HCT116 (cell line): ENCODE measurements at regions not wholly inside any gene's neighbourhood (a gene's known extent, or its start where the extent isn't known, plus 50 kb on each side); places are given as distances from the start of the nearest gene placed in this dataset.
A peak's percentile ranks its signal among the peaks of the same experiment; 100 is the strongest.

ENCODE experiments used
- CEBPB ChIP-seq: IDR thresholded peaks from 2 replicates; pipeline ENCODE4 v1.6.1; 2012; ENCODE audit warnings: low read depth
- CTCF ChIP-seq, 3 experiments: fragments of 200-600 bp in 1 of 3; sonication (generic) in 1 of 3; IDR thresholded peaks in 2 of 3; conservative IDR thresholded peaks in 1 of 3; 2 replicates each; pipeline ENCODE4 v1.5.1; 2012 to 2017; ENCODE audit warnings: low read depth in 2 of 3, low read length in 2 of 3, antibody characterized with exemption in 1 of 3, borderline replicate concordance in 1 of 3, control low read depth in 1 of 3, mild to moderate bottlenecking in 1 of 3, mixed read lengths in 1 of 3, mixed run types in 1 of 3, moderate library complexity in 1 of 3; ENCODE audit not compliant: insufficient read depth in 1 of 3
- ELF1 ChIP-seq: IDR thresholded peaks from 2 replicates; pipeline ENCODE4 v1.6.1; 2012; ENCODE audit warnings: low read depth, borderline replicate concordance
- EZH2 ChIP-seq: fragments of 200-600 bp; sonication (generic); IDR thresholded peaks from 2 replicates; pipeline ENCODE4 v1.6.1; 2017; ENCODE audit warnings: antibody characterized with exemption, mixed run types
- POLR2A ChIP-seq: IDR thresholded peaks from 2 replicates; pipeline ENCODE4 v1.7.0; 2011; ENCODE audit warnings: borderline replicate concordance; ENCODE audit not compliant: insufficient read depth, insufficient read length; ENCODE audit errors: extremely low read depth
- POLR2AphosphoS5 ChIP-seq: IDR thresholded peaks from 2 replicates; pipeline ENCODE4 v1.6.1; 2011; ENCODE audit warnings: mild to moderate bottlenecking, low read depth, low read length, moderate library complexity
- REST ChIP-seq: IDR thresholded peaks from 2 replicates; pipeline ENCODE4 v1.6.1; 2012; ENCODE audit warnings: low read depth
- YY1 ChIP-seq: IDR thresholded peaks from 2 replicates; pipeline ENCODE4 v1.6.1; 2011; ENCODE audit warnings: low read length, low read depth, moderate library complexity, mild to moderate bottlenecking; ENCODE audit not compliant: insufficient replicate concordance; ENCODE audit errors: extremely low read depth

GRCh38 chr12:124625867-124626675 lies 58.7 kb upstream of the NCOR2 start:
- TF ChIP-seq EZH2 (no peak), REST (no peak), POLR2AphosphoS5 (peak; percentile 43; the same call in 1 of the 2 replicates), ELF1 (no peak), CTCF (IDR thresholded peaks at IDR 0.05 in 2 of 3, conservative IDR thresholded peaks at IDR 0.05 in 1 of 3; ENCODE audit: borderline replicate concordance in 1 of 3, insufficient read depth in 1 of 3, low read depth in 2 of 3, low read length in 2 of 3) (no peak), CEBPB (no peak), POLR2A (no peak), YY1 (no peak)
